ENCODE measurements at regions not wholly inside any gene's neighbourhood (a gene's known extent, or its start where the extent isn't known, plus 50 kb on each side); places are given as distances from the start of the nearest gene placed in this dataset.

DNA sequence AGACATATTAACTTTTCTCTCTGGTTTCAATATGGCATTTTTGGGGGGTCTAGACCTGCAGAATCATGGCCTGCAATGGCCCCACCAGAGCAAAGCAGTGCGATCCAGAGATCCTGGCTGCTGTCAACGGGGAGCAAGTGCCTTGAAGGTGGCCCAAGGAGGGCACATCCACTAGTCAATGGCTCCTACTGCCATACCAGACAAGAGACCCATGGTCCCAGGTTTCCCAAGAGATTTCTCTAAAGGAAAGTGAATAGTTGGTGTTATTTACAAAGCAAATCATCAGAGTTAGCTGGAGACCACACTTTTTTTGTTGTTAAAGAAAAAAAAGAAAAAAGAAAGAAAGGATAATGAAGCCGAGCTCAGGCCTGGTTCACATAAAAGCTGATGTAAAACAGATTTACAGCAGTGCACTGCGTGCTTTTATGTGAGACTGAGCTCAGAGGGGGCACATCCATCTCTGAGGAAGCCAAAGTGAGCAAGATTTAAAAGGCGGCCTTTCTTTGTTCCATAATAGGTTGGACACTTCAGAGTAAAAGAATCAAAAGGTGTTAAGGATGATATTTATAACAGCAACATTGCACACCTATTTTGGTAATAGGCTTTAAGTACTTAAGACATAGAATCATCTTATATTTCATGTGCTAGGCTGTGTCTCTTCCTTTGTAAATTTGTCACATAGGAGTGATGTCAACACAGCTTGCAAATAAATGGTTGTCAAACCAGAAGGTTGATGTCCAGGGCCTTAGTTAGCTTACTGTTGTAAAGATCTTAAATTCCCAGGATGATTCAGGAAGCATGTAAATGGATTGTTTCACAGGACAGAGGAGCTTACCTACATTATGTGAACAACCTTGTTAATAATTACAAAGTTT lies 201.3 kb upstream of the NTM start:
- no peak for FAIRE-seq
- DNase-seq (ENCODE audit: insufficient read length, low spot score): no peak
- no peak for TF ChIP-seq POU2F2 (IDR thresholded peaks at IDR 0.05; ENCODE audit: low read depth, low read length)
- no peak for TF ChIP-seq PAX5 (IDR thresholded peaks at IDR 0.05; ENCODE audit: insufficient read depth, low read length, severe bottlenecking)
- TF ChIP-seq TAF1 (IDR thresholded peaks at IDR 0.05; ENCODE audit: low read depth, low read length): no peak
- TF ChIP-seq SPI1 (IDR thresholded peaks at IDR 0.05; ENCODE audit: low read depth, low read length): no peak
- no peak for TF ChIP-seq POLR2A (IDR thresholded peaks at IDR 0.05; ENCODE audit: low read depth, low read length)
- TF ChIP-seq POLR2AphosphoS5 (IDR thresholded peaks at IDR 0.05; ENCODE audit: low read depth, low read length): no peak

DNA sequence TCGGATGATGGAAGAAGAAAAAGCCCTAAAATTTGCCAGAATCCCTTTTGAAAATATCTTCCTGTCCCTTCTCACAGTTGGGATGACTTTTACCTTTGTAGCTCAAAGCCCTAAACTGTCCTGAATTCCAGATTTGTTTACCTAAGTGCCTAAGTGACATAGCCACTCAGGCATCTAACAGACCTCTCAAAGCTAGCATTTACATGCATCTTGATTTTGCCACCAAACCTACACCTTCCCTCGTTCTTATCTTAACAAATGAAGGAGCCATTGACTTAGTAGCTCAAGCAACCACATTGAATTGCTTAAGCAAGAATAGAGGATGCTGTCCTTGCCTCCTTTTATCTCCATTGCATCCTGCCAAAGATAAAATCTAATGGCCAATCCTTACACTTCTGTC lies 198.4 kb upstream of the NTM start:
- FAIRE-seq: no peak

GRCh38 chr11:131178020-131178419 lies 192.4 kb upstream of the NTM start:
- FAIRE-seq (no peak), DNase-seq (ENCODE audit: insufficient read length, low spot score) (no peak)
- no peak for TF ChIP-seq POLR2A (IDR thresholded peaks at IDR 0.05; ENCODE audit: low read depth, low read length)

More for the DNA sequence above, 198.4 kb upstream of the NTM start:
- no peak for DNase-seq (ENCODE audit: insufficient read length, low spot score)
- no peak for TF ChIP-seq TAF1 (IDR thresholded peaks at IDR 0.05; ENCODE audit: low read depth, low read length)
- no peak for TF ChIP-seq PAX5 (IDR thresholded peaks at IDR 0.05; ENCODE audit: insufficient read depth, low read length, severe bottlenecking)
- TF ChIP-seq POLR2AphosphoS5 (IDR thresholded peaks at IDR 0.05; ENCODE audit: low read depth, low read length): no peak
- no peak for TF ChIP-seq POLR2A (IDR thresholded peaks at IDR 0.05; ENCODE audit: low read depth, low read length)
- TF ChIP-seq SPI1 (IDR thresholded peaks at IDR 0.05; ENCODE audit: low read depth, low read length): no peak
- TF ChIP-seq POU2F2 (IDR thresholded peaks at IDR 0.05; ENCODE audit: low read depth, low read length): no peak

- DNase-seq (ENCODE audit: insufficient read length, low spot score) (no peak), FAIRE-seq (no peak)
- TF ChIP-seq TAF1 (IDR thresholded peaks at IDR 0.05; ENCODE audit: low read depth, low read length) (no peak), PAX5 (IDR thresholded peaks at IDR 0.05; ENCODE audit: insufficient read depth, low read length, severe bottlenecking) (no peak), POLR2AphosphoS5 (IDR thresholded peaks at IDR 0.05; ENCODE audit: low read depth, low read length) (no peak), POU2F2 (IDR thresholded peaks at IDR 0.05; ENCODE audit: low read depth, low read length) (no peak), SPI1 (IDR thresholded peaks at IDR 0.05; ENCODE audit: low read depth, low read length) (no peak), POLR2A (IDR thresholded peaks at IDR 0.05; ENCODE audit: low read depth, low read length) (no peak)
These were observed 191.8 kb upstream of the NTM start for GRCh38 chr11:131178596-131178995.

DNA sequence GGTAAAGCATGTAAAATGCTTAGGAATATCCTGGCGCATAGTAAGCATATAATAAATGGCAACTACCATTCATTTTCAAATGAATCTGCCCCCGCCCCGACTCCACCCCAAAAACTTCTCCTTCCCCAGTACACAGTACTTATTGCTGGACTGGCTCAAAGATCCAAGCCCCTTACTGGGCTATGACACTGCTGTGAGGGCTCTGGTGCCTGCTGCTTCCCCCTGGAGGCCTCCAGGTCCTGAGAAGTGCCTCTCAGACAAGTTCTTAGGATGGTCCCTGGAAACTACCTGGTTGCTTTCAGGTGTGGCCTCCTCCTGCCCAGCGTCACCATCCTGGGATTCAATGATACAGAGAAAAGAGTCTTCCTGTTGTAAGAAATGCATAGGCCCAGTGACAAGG lies 190.6 kb upstream of the NTM start:
- FAIRE-seq (no peak), DNase-seq (ENCODE audit: insufficient read length, low spot score) (no peak)
- no peak for TF ChIP-seq SPI1 (IDR thresholded peaks at IDR 0.05; ENCODE audit: low read depth, low read length)
- no peak for TF ChIP-seq TAF1 (IDR thresholded peaks at IDR 0.05; ENCODE audit: low read depth, low read length)
- no peak for TF ChIP-seq PAX5 (IDR thresholded peaks at IDR 0.05; ENCODE audit: insufficient read depth, low read length, severe bottlenecking)
- no peak for TF ChIP-seq POLR2AphosphoS5 (IDR thresholded peaks at IDR 0.05; ENCODE audit: low read depth, low read length)
- TF ChIP-seq POLR2A (IDR thresholded peaks at IDR 0.05; ENCODE audit: low read depth, low read length): no peak
- no peak for TF ChIP-seq POU2F2 (IDR thresholded peaks at IDR 0.05; ENCODE audit: low read depth, low read length)

- DNase-seq (ENCODE audit: insufficient read length, low spot score) (no peak), FAIRE-seq (no peak)
- TF ChIP-seq POLR2A (IDR thresholded peaks at IDR 0.05; ENCODE audit: low read depth, low read length): no peak
- no peak for TF ChIP-seq TAF1 (IDR thresholded peaks at IDR 0.05; ENCODE audit: low read depth, low read length)
- TF ChIP-seq POU2F2 (IDR thresholded peaks at IDR 0.05; ENCODE audit: low read depth, low read length): no peak
- TF ChIP-seq POLR2AphosphoS5 (IDR thresholded peaks at IDR 0.05; ENCODE audit: low read depth, low read length): no peak
- no peak for TF ChIP-seq PAX5 (IDR thresholded peaks at IDR 0.05; ENCODE audit: insufficient read depth, low read length, severe bottlenecking)
- no peak for TF ChIP-seq SPI1 (IDR thresholded peaks at IDR 0.05; ENCODE audit: low read depth, low read length)
These were observed 184.5 kb upstream of the NTM start for GRCh38 chr11:131185915-131186314.

- DNase-seq (ENCODE audit: insufficient read length, low spot score): peak; percentile 31
- FAIRE-seq: peak; percentile 20
- TF ChIP-seq PAX5 (IDR thresholded peaks at IDR 0.05; ENCODE audit: insufficient read depth, low read length, severe bottlenecking): no peak
- TF ChIP-seq POLR2A (IDR thresholded peaks at IDR 0.05; ENCODE audit: low read depth, low read length): peak; percentile 71
- TF ChIP-seq SPI1 (IDR thresholded peaks at IDR 0.05; ENCODE audit: low read depth, low read length): peak; percentile 100
- TF ChIP-seq POLR2AphosphoS5 (IDR thresholded peaks at IDR 0.05; ENCODE audit: low read depth, low read length): peak; percentile 60; the same call in 1 of the 2 replicates
- TF ChIP-seq POU2F2 (IDR thresholded peaks at IDR 0.05; ENCODE audit: low read depth, low read length): peak; percentile 72; the same call in 1 of the 2 replicates
- TF ChIP-seq TAF1 (IDR thresholded peaks at IDR 0.05; ENCODE audit: low read depth, low read length): peak; percentile 83
These were observed 183.8 kb upstream of the NTM start for GRCh38 chr11:131186629-131187101.

DNA sequence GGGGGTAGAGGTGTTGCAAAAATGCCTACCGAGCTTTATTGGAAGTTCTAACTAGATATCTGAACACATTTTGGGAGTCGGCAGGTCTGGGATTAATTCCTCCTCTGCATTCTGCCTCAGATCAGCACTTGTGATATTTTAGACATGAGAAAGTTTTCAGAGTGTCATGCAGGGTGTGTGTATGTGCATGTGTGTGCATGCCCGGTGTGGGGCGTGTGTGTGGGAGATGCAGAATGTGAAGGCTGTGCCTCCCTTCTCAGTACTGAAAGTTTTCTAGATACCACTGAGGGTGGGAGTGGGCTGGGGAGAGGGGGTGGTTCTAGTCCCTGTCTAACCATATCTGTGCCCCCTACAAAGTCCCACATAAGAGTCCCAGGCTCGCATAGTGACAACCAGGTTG lies 180.0 kb upstream of the NTM start:
- no peak for TF ChIP-seq SPI1 (IDR thresholded peaks at IDR 0.05; ENCODE audit: low read depth, low read length)
- no peak for TF ChIP-seq TAF1 (IDR thresholded peaks at IDR 0.05; ENCODE audit: low read depth, low read length)
- no peak for TF ChIP-seq PAX5 (IDR thresholded peaks at IDR 0.05; ENCODE audit: insufficient read depth, low read length, severe bottlenecking)
- no peak for TF ChIP-seq POU2F2 (IDR thresholded peaks at IDR 0.05; ENCODE audit: low read depth, low read length)
- no peak for TF ChIP-seq POLR2AphosphoS5 (IDR thresholded peaks at IDR 0.05; ENCODE audit: low read depth, low read length)
- no peak for TF ChIP-seq POLR2A (IDR thresholded peaks at IDR 0.05; ENCODE audit: low read depth, low read length)
- FAIRE-seq: no peak
- no peak for DNase-seq (ENCODE audit: insufficient read length, low spot score)

- DNase-seq (ENCODE audit: insufficient read length, low spot score) (no peak), FAIRE-seq (no peak)
- TF ChIP-seq SPI1 (IDR thresholded peaks at IDR 0.05; ENCODE audit: low read depth, low read length) (no peak), POLR2A (IDR thresholded peaks at IDR 0.05; ENCODE audit: low read depth, low read length) (no peak), TAF1 (IDR thresholded peaks at IDR 0.05; ENCODE audit: low read depth, low read length) (no peak), POU2F2 (IDR thresholded peaks at IDR 0.05; ENCODE audit: low read depth, low read length) (no peak), POLR2AphosphoS5 (IDR thresholded peaks at IDR 0.05; ENCODE audit: low read depth, low read length) (no peak), PAX5 (IDR thresholded peaks at IDR 0.05; ENCODE audit: insufficient read depth, low read length, severe bottlenecking) (no peak)
These were observed 178.8 kb upstream of the NTM start for GRCh38 chr11:131191606-131192005.

Measured in GM12891 (cell line).